Stimulated activated naive CD8-positive, alpha-beta T cell treated with anti-CD3 and anti-CD28 coated beads, Interleukin-15, amount 100 ng/mL, for 72 hours (primary cell): ENCODE measurements at regions not wholly inside any gene's neighbourhood (a gene's known extent, or its start where the extent isn't known, plus 50 kb on each side); places are given as distances from the start of the nearest gene placed in this dataset.

Source experiments
- ATAC-seq: fragments of 150-1000 bp; cut with Tn5 transposase; 2 replicates; pipeline ENCODE4 v1.10.0; 2021; ENCODE audit warnings: mild to moderate bottlenecking, moderate library complexity
- DNase-seq, 2 donors: peaks; one replicate each; pipeline ENCODE4 v3.0.0; 2021 to 2022
- H3K27ac Mint-ChIP-seq, 2 donors: one replicate each; pipeline ENCODE4 v1.8.0; 2022; ENCODE audit warnings: mild to moderate bottlenecking in 2 of 2, mixed read lengths in 2 of 2, moderate library complexity in 2 of 2
- H3K27me3 Mint-ChIP-seq: one replicate; pipeline ENCODE4 v1.8.0; 2022; ENCODE audit warnings: mixed read lengths
- H3K4me1 Mint-ChIP-seq: one replicate; pipeline ENCODE4 v1.8.0; 2022; ENCODE audit warnings: mild to moderate bottlenecking, mixed read lengths
- H3K4me3 Mint-ChIP-seq, 2 donors: one replicate each; pipeline ENCODE4 v1.8.0; 2022; ENCODE audit warnings: mild to moderate bottlenecking in 2 of 2, mixed read lengths in 2 of 2, moderate library complexity in 1 of 2
- H3K9me3 Mint-ChIP-seq, 2 donors: one replicate each; pipeline ENCODE4 v1.8.0; 2022; ENCODE audit warnings: mixed read lengths in 2 of 2

DNA sequence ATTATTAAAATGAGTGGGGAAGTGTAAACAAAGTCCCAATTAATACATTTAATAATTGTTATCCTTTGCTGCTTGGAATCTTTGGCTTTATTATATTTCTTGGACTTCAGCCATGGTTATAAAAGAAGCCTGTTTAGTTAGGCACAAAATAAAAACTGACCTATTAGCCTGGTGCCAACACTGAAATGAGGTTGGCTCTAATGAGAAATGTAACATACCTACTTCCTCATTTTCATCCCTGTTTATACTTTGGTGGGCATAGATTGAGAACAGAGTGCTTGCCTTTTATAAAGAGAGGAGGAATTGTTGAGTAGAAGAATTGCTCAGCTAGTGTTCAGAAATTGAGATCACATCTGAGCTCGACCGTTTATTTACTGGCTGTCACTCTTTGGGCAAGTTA, 471.3 kb downstream of the UTRN start:
- Mint-ChIP-seq H3K27ac (no peak overlapping the region), H3K9me3 (no peaks in the 10 kb centered on the region), H3K4me3 (no peak overlapping the region), H3K4me1 (no peaks in the 10 kb centered on the region), H3K27me3 (no peaks in the 10 kb centered on the region)
- DNase-seq (no peak), ATAC-seq (no peak)

- Mint-ChIP-seq H3K4me3 (no peak overlapping the region), H3K27me3 (no peaks in the 10 kb centered on the region), H3K4me1 (no peaks in the 10 kb centered on the region), H3K9me3 (no peaks in the 10 kb centered on the region), H3K27ac (no peak overlapping the region)
- no peak for ATAC-seq
- no peak for DNase-seq
Observed at GRCh38 chr6:144757299-144757698, 472.2 kb downstream of the UTRN start.

- Mint-ChIP-seq H3K27ac (no peak overlapping the region), H3K4me1 (no peaks in the 10 kb centered on the region), H3K27me3 (no peaks in the 10 kb centered on the region), H3K9me3 (no peaks in the 10 kb centered on the region), H3K4me3 (no peak overlapping the region)
- no peak for ATAC-seq
- DNase-seq, result no peak
Observed at GRCh38 chr6:144757730-144758129, 472.6 kb downstream of the UTRN start.

GRCh38 chr6:144758602-144759001, 473.5 kb downstream of the UTRN start:
- Mint-ChIP-seq H3K27me3 (no peaks in the 10 kb centered on the region), H3K9me3 (no peaks in the 10 kb centered on the region), H3K27ac (no peak overlapping the region), H3K4me1 (no peaks in the 10 kb centered on the region), H3K4me3 (no peak overlapping the region)
- no peak for ATAC-seq
- no peak for DNase-seq

- ATAC-seq (no peak), DNase-seq (no peak)
- Mint-ChIP-seq H3K27me3 (no peaks in the 10 kb centered on the region), H3K4me3 (no peak overlapping the region), H3K4me1 (no peaks in the 10 kb centered on the region), H3K27ac (peak overlapping the region in 1 of 2 donors; percentile 15), H3K9me3 (no peaks in the 10 kb centered on the region)
Observed at GRCh38 chr6:144762469-144762868, 477.3 kb downstream of the UTRN start.

DNA sequence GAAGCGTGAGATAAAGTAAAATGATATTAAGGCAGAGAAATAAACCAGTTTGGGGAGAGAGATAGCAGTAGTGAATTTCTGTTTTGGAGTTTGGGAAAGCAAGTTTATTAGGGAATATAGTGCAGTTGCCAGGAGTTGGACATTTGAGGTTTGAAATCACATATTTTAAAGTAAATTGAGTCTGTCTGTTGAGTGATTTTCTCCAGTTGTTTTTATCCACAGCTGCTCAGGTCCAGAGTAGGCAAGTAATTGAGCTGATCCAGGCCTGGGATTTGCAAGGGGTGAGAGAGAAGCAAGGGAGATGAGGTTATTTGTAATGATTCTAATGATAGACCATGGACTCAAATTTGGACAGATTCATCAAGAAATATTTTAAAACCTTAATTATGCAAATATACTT, 481.9 kb downstream of the UTRN start:
- Mint-ChIP-seq H3K4me3 (no peak overlapping the region), H3K9me3 (no peaks in the 10 kb centered on the region), H3K4me1 (no peaks in the 10 kb centered on the region), H3K27ac (no peak overlapping the region), H3K27me3 (no peaks in the 10 kb centered on the region)
- ATAC-seq (no peak), DNase-seq (no peak)

DNA sequence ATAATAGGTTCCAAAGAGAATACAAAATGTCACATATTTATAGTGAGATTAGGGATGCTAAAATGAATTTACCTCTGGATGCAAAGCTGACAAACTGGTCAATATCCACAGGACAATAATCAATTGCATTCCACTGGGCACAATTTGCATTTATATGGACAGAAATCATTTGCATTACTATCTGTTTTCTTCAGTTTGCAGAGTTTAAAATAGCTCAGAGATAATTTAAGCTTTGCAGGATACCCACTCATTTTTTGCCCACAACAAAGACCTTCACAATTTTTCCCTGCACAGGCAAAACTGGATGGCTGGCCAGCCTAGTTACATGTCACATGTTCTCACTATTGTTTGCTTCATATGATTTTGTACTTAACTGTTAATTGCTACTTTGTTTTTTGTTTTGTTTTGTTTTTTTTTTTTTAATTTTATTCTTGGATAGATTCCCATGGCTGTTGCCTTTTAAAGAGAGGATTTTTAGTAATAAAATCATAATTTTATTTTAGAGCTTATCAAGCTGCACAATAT, 483.5 kb downstream of the UTRN start:
- DNase-seq, result no peak
- Mint-ChIP-seq H3K27me3 (no peaks in the 10 kb centered on the region), H3K27ac (no peak overlapping the region), H3K4me3 (no peak overlapping the region), H3K9me3 (no peaks in the 10 kb centered on the region), H3K4me1 (no peaks in the 10 kb centered on the region)
- no peak for ATAC-seq

GRCh38 chr6:144769142-144769541, 484.0 kb downstream of the UTRN start:
- no peak for DNase-seq
- Mint-ChIP-seq H3K4me1 (no peaks in the 10 kb centered on the region), H3K4me3 (no peak overlapping the region), H3K27me3 (no peaks in the 10 kb centered on the region), H3K27ac (no peak overlapping the region), H3K9me3 (no peaks in the 10 kb centered on the region)
- no peak for ATAC-seq

DNA sequence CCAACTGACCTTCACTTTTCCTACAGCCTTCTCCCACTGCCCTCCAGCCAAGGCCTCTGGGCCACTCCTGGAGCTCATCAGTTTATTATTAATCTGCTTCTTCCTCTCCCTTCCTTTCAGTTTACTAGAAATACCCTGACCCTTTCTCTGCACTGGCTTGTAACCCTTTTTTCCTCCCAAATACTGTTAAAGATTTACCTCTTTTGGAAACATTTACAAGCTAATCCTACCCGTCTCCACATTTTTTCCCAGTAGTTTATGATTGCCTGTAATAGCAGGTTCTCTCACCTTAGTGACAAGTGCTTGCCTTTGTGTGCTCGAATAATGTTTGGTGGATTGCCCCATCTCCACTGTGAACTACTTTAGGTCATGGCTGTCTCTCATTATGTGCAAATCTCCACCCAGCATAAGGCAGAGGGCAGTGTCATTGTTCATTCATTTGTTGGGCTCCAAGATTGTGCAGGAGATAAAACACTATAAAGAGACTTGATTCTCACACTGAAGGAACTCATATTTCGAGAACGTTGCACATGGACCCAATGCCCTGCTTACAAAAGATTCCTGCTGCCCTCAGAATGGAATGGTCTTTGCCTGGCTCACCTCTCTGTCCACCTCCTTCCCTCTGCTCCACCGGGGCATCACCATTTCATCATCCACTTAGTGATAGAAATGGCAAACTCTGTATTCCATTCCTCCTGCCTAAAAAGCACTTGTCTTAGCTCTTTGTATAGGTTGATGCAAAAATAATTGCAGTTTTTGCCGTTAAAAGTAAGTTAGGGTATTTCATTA, 491.1 kb downstream of the UTRN start:
- H3K4me1 Mint-ChIP-seq, result no peaks in the 10 kb centered on the region
- no peak for DNase-seq
- no peaks in the 10 kb centered on the region for H3K9me3 Mint-ChIP-seq
- no peaks in the 10 kb centered on the region for H3K27me3 Mint-ChIP-seq
- H3K4me3 Mint-ChIP-seq, result no peak overlapping the region
- no peak for ATAC-seq
- H3K27ac Mint-ChIP-seq, result no peak overlapping the region

GRCh38 chr6:144777249-144777648, 492.1 kb downstream of the UTRN start:
- no peaks in the 10 kb centered on the region for H3K9me3 Mint-ChIP-seq
- H3K27me3 Mint-ChIP-seq, result no peaks in the 10 kb centered on the region
- no peaks in the 10 kb centered on the region for H3K4me1 Mint-ChIP-seq
- no peak for ATAC-seq
- no peak overlapping the region for H3K4me3 Mint-ChIP-seq
- DNase-seq, result no peak
- H3K27ac Mint-ChIP-seq, result no peak overlapping the region

- Mint-ChIP-seq H3K4me3 (no peak overlapping the region), H3K4me1 (no peaks in the 10 kb centered on the region), H3K27ac (no peak overlapping the region), H3K27me3 (no peaks in the 10 kb centered on the region), H3K9me3 (no peaks in the 10 kb centered on the region)
- ATAC-seq (no peak), DNase-seq (no peak)
Observed at GRCh38 chr6:144778056-144778455, 492.9 kb downstream of the UTRN start.

DNA sequence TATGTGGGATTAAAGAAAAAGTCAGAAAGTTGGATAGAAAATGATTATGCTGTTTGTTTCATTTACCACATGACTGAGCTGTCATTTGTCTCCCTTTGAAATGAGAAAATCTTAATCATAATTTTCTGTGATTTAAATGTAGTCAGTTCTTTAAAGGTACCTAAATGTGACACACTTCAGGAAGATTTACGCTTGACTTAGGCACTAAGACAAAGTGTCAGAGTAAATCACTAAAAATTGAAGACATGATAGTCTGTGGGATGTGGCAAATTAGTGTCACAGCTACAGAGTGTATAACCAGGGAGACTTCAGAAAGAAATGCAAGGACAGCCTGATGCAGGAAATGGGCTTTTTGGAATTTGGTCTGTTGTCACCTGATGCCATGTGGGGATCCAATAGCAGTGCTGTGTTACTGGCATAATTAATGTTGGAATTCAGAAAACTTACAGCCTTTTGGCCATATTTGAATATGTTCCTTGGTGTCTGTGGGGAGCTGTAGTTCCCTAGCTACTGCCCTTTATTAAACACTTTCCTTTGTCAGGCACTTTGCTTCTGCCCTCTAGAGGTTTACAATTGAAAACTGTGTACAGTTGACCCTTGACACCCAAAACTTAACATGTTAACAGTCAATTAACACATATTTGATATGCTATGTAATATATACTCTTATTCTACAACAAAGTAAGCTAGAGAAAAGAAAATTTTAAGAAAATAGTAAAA, 493.8 kb downstream of the UTRN start:
- no peak for ATAC-seq
- DNase-seq, result no peak
- H3K27me3 Mint-ChIP-seq, result no peaks in the 10 kb centered on the region
- H3K4me3 Mint-ChIP-seq, result no peak overlapping the region
- no peaks in the 10 kb centered on the region for H3K9me3 Mint-ChIP-seq
- no peaks in the 10 kb centered on the region for H3K4me1 Mint-ChIP-seq
- no peak overlapping the region for H3K27ac Mint-ChIP-seq

GRCh38 chr6:144781836-144782235, 496.7 kb downstream of the UTRN start:
- no peak overlapping the region for H3K4me3 Mint-ChIP-seq
- H3K27me3 Mint-ChIP-seq, result no peaks in the 10 kb centered on the region
- no peak overlapping the region for H3K27ac Mint-ChIP-seq

DNA sequence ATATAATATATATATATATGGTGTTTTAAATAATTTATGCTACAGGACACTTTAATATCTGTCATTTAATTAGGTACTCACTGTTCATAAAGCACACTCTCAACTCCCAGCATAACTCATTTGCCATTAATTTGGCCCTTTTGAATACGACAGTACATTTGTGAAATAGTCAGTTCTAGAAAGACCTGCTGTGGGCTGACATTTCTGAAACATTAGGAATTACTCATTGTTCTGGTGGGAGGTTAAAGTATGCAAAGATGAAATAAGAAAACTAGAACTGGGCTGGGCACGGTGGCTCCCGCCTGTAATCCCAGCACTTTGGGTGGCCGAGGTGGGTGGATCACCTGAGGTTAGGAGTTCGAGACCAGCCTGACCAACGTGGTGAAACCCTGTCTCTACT, 497.5 kb downstream of the UTRN start:
- H3K4me3 Mint-ChIP-seq, result no peak overlapping the region
- no peaks in the 10 kb centered on the region for H3K27me3 Mint-ChIP-seq
- DNase-seq, result no peak
- no peaks in the 10 kb centered on the region for H3K9me3 Mint-ChIP-seq
- peak; percentile 45 for ATAC-seq
- no peak overlapping the region for H3K27ac Mint-ChIP-seq
- no peaks in the 10 kb centered on the region for H3K4me1 Mint-ChIP-seq

More at GRCh38 chr6:144781836-144782235, 496.7 kb downstream of the UTRN start:
- no peak for DNase-seq
- ATAC-seq, result no peak
- Mint-ChIP-seq H3K9me3 (no peaks in the 10 kb centered on the region), H3K4me1 (no peaks in the 10 kb centered on the region)

DNA sequence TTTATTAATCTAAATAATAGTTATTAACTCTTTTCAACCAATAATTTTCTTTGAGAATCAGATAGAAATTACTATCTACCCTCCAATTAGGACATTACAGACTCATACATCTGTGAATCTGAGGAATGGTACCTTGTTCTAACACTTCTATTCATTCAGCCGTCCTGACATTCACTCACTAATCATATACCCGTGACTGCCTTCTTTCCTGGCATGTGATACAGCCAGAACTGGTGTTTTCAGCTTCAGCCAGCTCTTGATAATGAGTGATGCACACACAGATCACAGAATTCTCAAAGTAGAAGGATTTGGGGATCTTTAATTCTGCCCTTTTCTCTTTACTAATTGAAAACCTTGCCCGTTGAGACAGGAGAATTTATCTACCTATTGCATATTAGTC, 499.9 kb downstream of the UTRN start:
- Mint-ChIP-seq H3K4me3 (no peak overlapping the region), H3K4me1 (no peaks in the 10 kb centered on the region), H3K9me3 (no peaks in the 10 kb centered on the region), H3K27me3 (no peaks in the 10 kb centered on the region), H3K27ac (no peak overlapping the region)
- ATAC-seq, result no peak
- DNase-seq, result no peak

GRCh38 chr6:144786825-144787224, 501.7 kb downstream of the UTRN start:
- ATAC-seq (no peak), DNase-seq (no peak)
- H3K27me3 Mint-ChIP-seq, result no peaks in the 10 kb centered on the region
- H3K27ac Mint-ChIP-seq, result peak overlapping the region in 1 of 2 donors; percentile 8
- no peaks in the 10 kb centered on the region for H3K4me1 Mint-ChIP-seq
- H3K9me3 Mint-ChIP-seq, result no peaks in the 10 kb centered on the region
- no peak overlapping the region for H3K4me3 Mint-ChIP-seq
